ENCODE measurements at regions not wholly inside any gene's neighbourhood (a gene's known extent, or its start where the extent isn't known, plus 50 kb on each side); places are given as distances from the start of the nearest gene placed in this dataset.

DNA sequence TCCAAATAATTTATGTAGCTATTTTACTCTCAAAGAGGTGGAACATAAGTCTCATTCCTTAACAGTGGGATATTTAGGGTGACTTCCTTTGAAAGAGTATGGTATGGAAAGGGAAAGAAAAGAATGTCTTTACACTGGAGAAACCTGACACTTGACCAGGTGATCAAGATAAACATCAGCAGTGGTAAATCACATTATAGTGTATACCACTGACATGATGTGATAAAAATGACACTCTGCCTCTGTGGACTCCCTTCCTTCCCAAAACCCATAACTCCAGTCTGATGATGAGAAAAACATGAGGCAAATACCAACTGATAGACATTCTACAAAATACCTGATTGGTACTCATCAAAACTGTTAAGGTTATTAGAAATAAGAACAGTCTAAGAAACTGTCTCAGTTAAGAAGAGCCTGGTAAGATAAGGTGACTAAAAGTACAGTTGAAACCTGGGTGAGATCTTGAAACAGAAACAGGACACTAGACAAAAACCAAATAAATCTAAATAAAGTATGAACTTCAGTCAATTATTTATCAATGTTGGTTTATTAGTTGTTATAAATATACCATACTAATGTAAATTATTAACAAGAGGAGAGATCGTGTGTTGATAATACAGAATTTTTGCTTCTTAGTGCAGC lies 144.2 kb upstream of the PCDH18 start:
- ATAC-seq (no peak), DNase-seq (no peak)
- Histone ChIP-seq H3K36me3 (replicated peaks in 1 of 2; ENCODE audit: insufficient read depth in 1 of 2, low read depth in 2 of 2) (no peaks in the 10 kb centered on the region), H3K27ac (no peak overlapping the region), H3K4me3 (no peak overlapping the region), H3K4me1 (no peaks in the 10 kb centered on the region), H3K9me3 (no peaks in the 10 kb centered on the region), H3K27me3 (no peaks in the 10 kb centered on the region)
- WGBS, 2 donors = 22 to 23% methylated on average over 1 of the region's 1 CpG
- intact Hi-C loops (cut with DNase I) = no loop called here
- no peak for TF ChIP-seq POLR2A (IDR thresholded peaks at IDR 0.05)
- TF ChIP-seq, protein P1, sequence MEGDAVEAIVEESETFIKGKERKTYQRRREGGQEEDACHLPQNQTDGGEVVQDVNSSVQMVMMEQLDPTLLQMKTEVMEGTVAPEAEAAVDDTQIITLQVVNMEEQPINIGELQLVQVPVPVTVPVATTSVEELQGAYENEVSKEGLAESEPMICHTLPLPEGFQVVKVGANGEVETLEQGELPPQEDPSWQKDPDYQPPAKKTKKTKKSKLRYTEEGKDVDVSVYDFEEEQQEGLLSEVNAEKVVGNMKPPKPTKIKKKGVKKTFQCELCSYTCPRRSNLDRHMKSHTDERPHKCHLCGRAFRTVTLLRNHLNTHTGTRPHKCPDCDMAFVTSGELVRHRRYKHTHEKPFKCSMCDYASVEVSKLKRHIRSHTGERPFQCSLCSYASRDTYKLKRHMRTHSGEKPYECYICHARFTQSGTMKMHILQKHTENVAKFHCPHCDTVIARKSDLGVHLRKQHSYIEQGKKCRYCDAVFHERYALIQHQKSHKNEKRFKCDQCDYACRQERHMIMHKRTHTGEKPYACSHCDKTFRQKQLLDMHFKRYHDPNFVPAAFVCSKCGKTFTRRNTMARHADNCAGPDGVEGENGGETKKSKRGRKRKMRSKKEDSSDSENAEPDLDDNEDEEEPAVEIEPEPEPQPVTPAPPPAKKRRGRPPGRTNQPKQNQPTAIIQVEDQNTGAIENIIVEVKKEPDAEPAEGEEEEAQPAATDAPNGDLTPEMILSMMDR (IDR thresholded peaks at IDR 0.05) = no peak

DNA sequence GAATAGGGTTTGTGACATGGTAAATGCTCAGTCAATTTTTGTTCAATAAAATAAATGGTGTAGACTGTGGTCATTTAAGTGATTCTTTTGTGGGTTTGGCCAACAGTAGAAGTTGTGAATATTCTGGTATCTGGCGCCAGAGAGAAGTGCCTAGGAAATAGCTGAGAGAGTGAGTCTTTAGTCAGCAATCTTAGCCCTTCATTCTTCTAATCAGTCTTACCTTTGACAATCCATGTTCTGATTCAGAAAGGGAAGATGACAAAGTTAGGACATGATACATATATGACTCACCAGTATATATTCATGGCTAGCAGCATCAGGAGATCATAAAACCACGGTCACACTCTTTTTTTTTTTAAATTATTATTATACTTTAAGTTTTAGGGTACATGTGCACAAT lies 141.8 kb upstream of the PCDH18 start:
- ATAC-seq = no peak
- Histone ChIP-seq H3K4me1 (no peaks in the 10 kb centered on the region), H3K27me3 (no peaks in the 10 kb centered on the region), H3K36me3 (replicated peaks in 1 of 2; ENCODE audit: insufficient read depth in 1 of 2, low read depth in 2 of 2) (no peaks in the 10 kb centered on the region), H3K4me3 (no peak overlapping the region), H3K27ac (no peak overlapping the region), H3K9me3 (no peaks in the 10 kb centered on the region)
- no peak for DNase-seq
- WGBS, 2 donors = 57 to 74% methylated on average over 2 of the region's 2 CpGs
- TF ChIP-seq, protein P1 (IDR thresholded peaks at IDR 0.05) = no peak
- no peak for TF ChIP-seq POLR2A (IDR thresholded peaks at IDR 0.05)
- intact Hi-C loops (cut with DNase I) = no loop called here

DNA sequence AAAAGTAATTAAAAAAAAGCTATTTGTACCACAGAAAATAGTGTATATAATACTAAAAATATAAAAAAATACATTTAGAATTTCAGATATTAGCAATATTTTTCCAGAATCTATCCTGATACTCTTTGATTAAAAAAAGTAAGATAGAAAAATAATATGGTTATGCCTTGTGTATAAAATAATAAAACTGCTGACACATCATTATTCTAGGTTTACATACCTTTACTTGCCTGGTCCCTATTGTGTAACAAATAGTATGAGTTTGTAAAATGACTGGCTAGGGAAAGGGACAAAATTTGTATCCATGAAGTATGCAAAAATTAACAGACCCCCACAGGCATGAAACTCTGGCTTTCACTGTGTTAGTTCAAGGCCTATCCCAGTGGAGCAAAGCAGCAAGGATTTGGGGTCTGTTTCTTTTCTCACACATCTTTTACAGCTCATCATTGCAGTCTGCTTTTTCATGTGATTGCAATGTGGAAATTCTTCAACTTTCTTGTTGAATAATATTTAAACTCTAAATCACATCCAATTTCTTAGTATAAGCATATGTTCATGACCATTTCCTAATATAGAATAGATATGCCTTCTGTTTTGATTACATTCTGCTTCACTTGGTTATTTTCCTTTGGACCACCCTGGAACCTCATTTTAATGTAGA lies 136.7 kb upstream of the PCDH18 start:
- Histone ChIP-seq H3K36me3 (replicated peaks in 1 of 2; ENCODE audit: insufficient read depth in 1 of 2, low read depth in 2 of 2) (no peaks in the 10 kb centered on the region), H3K27me3 (no peaks in the 10 kb centered on the region), H3K4me3 (no peak overlapping the region), H3K4me1 (no peaks in the 10 kb centered on the region), H3K9me3 (no peaks in the 10 kb centered on the region), H3K27ac (no peak overlapping the region)
- intact Hi-C loops (cut with DNase I) = no loop called here
- no peak for TF ChIP-seq POLR2A (IDR thresholded peaks at IDR 0.05)
- TF ChIP-seq, protein P1 (IDR thresholded peaks at IDR 0.05) = no peak
- ATAC-seq = no peak
- no peak for DNase-seq

- H3K4me3 ChIP-seq = no peak overlapping the region
- no peaks in the 10 kb centered on the region for H3K36me3 ChIP-seq (replicated peaks in 1 of 2; ENCODE audit: insufficient read depth in 1 of 2, low read depth in 2 of 2)
- no peak overlapping the region for H3K27ac ChIP-seq
- no peaks in the 10 kb centered on the region for H3K27me3 ChIP-seq
- no peak for TF ChIP-seq POLR2A (IDR thresholded peaks at IDR 0.05)
- TF ChIP-seq, protein P1 (IDR thresholded peaks at IDR 0.05) = no peak
- WGBS, 2 donors = 54% methylated on average over 2 of the region's 2 CpGs
- DNase-seq (no peak), ATAC-seq (no peak)
- no peaks in the 10 kb centered on the region for H3K9me3 ChIP-seq
- intact Hi-C loops (cut with DNase I) = no loop called here
- no peaks in the 10 kb centered on the region for H3K4me1 ChIP-seq
Observed at GRCh38 chr4:137664416-137664815, 132.1 kb upstream of the PCDH18 start.

DNA sequence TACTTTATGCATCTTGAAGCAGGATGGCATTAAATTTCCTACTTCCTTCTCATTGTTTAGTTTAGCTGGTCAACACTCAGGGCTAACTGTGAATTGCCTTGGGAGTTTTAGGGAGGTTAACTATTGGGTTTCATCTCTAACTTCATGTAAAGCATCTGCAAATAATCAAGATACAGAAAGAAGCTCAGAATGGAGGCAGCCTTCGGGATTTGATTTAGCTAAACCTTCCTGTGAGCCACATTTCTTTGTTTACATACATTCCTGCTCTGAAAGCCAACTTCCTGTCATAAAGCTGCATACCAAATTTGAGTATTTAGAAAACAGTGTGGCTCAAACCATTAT lies 131.7 kb upstream of the PCDH18 start:
- ATAC-seq (no peak), DNase-seq (no peak)
- no peaks in the 10 kb centered on the region for H3K27me3 ChIP-seq
- no peaks in the 10 kb centered on the region for H3K4me1 ChIP-seq
- no peak overlapping the region for H3K27ac ChIP-seq
- intact Hi-C loops (cut with DNase I) = no loop called here
- no peaks in the 10 kb centered on the region for H3K36me3 ChIP-seq (replicated peaks in 1 of 2; ENCODE audit: insufficient read depth in 1 of 2, low read depth in 2 of 2)
- 0 to 3% methylated on average over 1 of the region's 1 CpG for WGBS, 2 donors
- no peak overlapping the region for H3K4me3 ChIP-seq
- no peaks in the 10 kb centered on the region for H3K9me3 ChIP-seq
- no peak for TF ChIP-seq POLR2A (IDR thresholded peaks at IDR 0.05)
- TF ChIP-seq, protein P1 (IDR thresholded peaks at IDR 0.05) = no peak

Measured in body of pancreas (tissue), 4 donors.